HepG2 (cell line): ENCODE measurements at regions not wholly inside any gene's neighbourhood (a gene's known extent, or its start where the extent isn't known, plus 50 kb on each side); places are given as distances from the start of the nearest gene placed in this dataset.
A peak's percentile ranks its signal among the peaks of the same experiment; 100 is the strongest.

Source experiments
- EEA1 ChIP-seq: sonication (generic); formaldehyde crosslinking; IDR thresholded peaks from 2 replicates; pipeline ENCODE4 v1.5.1; 2020; ENCODE audit warnings: mild to moderate bottlenecking, missing genetic modification reagents, borderline replicate concordance
- FOSL2 ChIP-seq: sonication (generic); formaldehyde crosslinking; IDR thresholded peaks from 2 replicates; pipeline ENCODE4 v1.4.0; 2020; ENCODE audit warnings: missing genetic modification reagents
- FOXP4 ChIP-seq: sonication (generic); formaldehyde crosslinking; IDR thresholded peaks from 2 replicates; pipeline ENCODE4 v1.4.0; 2020; ENCODE audit warnings: missing genetic modification reagents
- GATAD1 ChIP-seq: IDR thresholded peaks from 2 replicates; pipeline ENCODE4 v1.6.1; 2016; ENCODE audit warnings: missing genetic modification reagents, missing compliant biosample characterization
- HOXD1 ChIP-seq: sonication (generic); formaldehyde crosslinking; IDR thresholded peaks from 2 replicates; pipeline ENCODE4 v1.5.0; 2020; ENCODE audit warnings: missing genetic modification reagents
- JUND ChIP-seq: sonication (generic); formaldehyde crosslinking; IDR thresholded peaks from 2 replicates; pipeline ENCODE4 v1.8.0; 2022; ENCODE audit warnings: mild to moderate bottlenecking, missing genetic modification reagents
- NFE2 ChIP-seq: sonication (generic); formaldehyde crosslinking; IDR thresholded peaks from 2 replicates; pipeline ENCODE4 v1.4.0; 2020; ENCODE audit warnings: missing genetic modification reagents
- PITX1 ChIP-seq: sonication (generic); formaldehyde crosslinking; IDR thresholded peaks from 2 replicates; pipeline ENCODE4 v1.5.1; 2020; ENCODE audit warnings: mild to moderate bottlenecking, missing genetic modification reagents
- SIN3B ChIP-seq: fragments of 150-350 bp; IDR thresholded peaks from 2 replicates; pipeline ENCODE4 v1.6.1; 2014; ENCODE audit warnings: low read length
- ZFP1 ChIP-seq: IDR thresholded peaks from 2 replicates; pipeline ENCODE4 v1.6.1; 2016
- ZNF292 ChIP-seq: sonication (generic); formaldehyde crosslinking; IDR thresholded peaks from 2 replicates; pipeline ENCODE4 v1.8.1; 2022; ENCODE audit warnings: mild to moderate bottlenecking, low read depth, missing genetic modification reagents, borderline replicate concordance
- ZNF562 ChIP-seq: sonication (generic); formaldehyde crosslinking; IDR thresholded peaks from 2 replicates; pipeline ENCODE4 v1.8.0; 2022; ENCODE audit warnings: missing genetic modification reagents, borderline replicate concordance
- ZNF614 ChIP-seq: IDR thresholded peaks from 2 replicates; pipeline ENCODE4 v1.6.1; 2018; ENCODE audit warnings: missing biosample characterization, missing genetic modification reagents, inconsistent platforms, borderline replicate concordance
- ZNF75D ChIP-seq: sonication (generic); formaldehyde crosslinking; IDR thresholded peaks from 2 replicates; pipeline ENCODE4 v1.8.1; 2023; ENCODE audit warnings: missing genetic modification reagents, mild to moderate bottlenecking, borderline replicate concordance
- TF ChIP-seq, protein P1 (sequence below): sonication (generic); formaldehyde crosslinking; IDR thresholded peaks from 2 replicates; pipeline ENCODE4 v1.8.1; 2023; ENCODE audit warnings: missing genetic modification reagents, inconsistent platforms, borderline replicate concordance
- TF ChIP-seq, protein P2 (sequence below), 2 experiments: IDR thresholded peaks; 2 replicates each; pipeline ENCODE4 v1.6.1; 2011 to 2012; ENCODE audit warnings: low read length in 2 of 2, borderline replicate concordance in 1 of 2, low read depth in 1 of 2, mild to moderate bottlenecking in 1 of 2, moderate library complexity in 1 of 2
- TF ChIP-seq, protein P3 (sequence below): sonication (generic); formaldehyde crosslinking; IDR thresholded peaks from 2 replicates; pipeline ENCODE4 v1.4.0; 2020; ENCODE audit warnings: missing genetic modification reagents, mild to moderate bottlenecking, borderline replicate concordance
- TF ChIP-seq, protein P4 (sequence below): sonication (generic); formaldehyde crosslinking; IDR thresholded peaks from 2 replicates; pipeline ENCODE4 v1.4.0; 2020; ENCODE audit warnings: missing genetic modification reagents, borderline replicate concordance

DNA sequence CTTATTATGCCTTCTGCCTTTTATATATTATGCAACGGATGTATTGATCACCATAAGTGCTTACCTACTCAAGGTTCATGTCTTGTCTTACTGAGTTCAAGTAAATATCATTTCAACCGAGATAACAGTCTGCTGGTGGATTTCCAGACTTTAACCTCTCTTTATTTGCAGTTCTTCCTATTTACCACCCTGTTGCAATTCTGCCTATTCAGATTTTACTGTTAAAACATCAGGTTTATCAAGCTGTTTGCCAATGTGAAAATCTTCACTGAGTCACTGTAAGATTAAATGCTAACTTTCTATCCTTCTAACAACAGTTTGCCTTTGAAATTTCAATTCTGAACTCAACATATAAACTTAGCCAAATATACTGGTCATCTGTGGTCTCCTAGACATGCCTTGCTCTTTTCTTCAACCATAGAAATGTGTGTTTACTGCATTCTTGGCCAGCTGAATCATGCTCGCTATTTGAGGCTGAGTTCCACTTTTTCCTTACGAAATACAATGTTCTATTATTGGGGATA lies 471.7 kb upstream of the RORB start (continued):
- TF ChIP-seq, protein P1, sequence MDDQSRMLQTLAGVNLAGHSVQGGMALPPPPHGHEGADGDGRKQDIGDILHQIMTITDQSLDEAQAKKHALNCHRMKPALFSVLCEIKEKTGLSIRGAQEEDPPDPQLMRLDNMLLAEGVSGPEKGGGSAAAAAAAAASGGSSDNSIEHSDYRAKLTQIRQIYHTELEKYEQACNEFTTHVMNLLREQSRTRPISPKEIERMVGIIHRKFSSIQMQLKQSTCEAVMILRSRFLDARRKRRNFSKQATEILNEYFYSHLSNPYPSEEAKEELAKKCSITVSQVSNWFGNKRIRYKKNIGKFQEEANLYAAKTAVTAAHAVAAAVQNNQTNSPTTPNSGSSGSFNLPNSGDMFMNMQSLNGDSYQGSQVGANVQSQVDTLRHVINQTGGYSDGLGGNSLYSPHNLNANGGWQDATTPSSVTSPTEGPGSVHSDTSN (CRISPR knock-in tag), result 0 out of 2 replicates have a peak, but pooled peaks have one; percentile 76
- TF ChIP-seq JUND (CRISPR knock-in tag), result peak; percentile 86
- TF ChIP-seq FOSL2, result peak; percentile 97
- no peak for TF ChIP-seq ZNF75D (CRISPR knock-in tag)
- TF ChIP-seq, protein P2, sequence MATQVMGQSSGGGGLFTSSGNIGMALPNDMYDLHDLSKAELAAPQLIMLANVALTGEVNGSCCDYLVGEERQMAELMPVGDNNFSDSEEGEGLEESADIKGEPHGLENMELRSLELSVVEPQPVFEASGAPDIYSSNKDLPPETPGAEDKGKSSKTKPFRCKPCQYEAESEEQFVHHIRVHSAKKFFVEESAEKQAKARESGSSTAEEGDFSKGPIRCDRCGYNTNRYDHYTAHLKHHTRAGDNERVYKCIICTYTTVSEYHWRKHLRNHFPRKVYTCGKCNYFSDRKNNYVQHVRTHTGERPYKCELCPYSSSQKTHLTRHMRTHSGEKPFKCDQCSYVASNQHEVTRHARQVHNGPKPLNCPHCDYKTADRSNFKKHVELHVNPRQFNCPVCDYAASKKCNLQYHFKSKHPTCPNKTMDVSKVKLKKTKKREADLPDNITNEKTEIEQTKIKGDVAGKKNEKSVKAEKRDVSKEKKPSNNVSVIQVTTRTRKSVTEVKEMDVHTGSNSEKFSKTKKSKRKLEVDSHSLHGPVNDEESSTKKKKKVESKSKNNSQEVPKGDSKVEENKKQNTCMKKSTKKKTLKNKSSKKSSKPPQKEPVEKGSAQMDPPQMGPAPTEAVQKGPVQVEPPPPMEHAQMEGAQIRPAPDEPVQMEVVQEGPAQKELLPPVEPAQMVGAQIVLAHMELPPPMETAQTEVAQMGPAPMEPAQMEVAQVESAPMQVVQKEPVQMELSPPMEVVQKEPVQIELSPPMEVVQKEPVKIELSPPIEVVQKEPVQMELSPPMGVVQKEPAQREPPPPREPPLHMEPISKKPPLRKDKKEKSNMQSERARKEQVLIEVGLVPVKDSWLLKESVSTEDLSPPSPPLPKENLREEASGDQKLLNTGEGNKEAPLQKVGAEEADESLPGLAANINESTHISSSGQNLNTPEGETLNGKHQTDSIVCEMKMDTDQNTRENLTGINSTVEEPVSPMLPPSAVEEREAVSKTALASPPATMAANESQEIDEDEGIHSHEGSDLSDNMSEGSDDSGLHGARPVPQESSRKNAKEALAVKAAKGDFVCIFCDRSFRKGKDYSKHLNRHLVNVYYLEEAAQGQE (IDR thresholded peaks at IDR 0.05; ENCODE audit: borderline replicate concordance in 1 of 2, low read depth in 1 of 2, low read length in 2 of 2), result peak in 1 of 2 experiments; percentile 59; a peak in 1 of 4 replicates
- TF ChIP-seq ZNF292 (CRISPR knock-in tag), result no peak
- TF ChIP-seq FOXP4 (CRISPR knock-in tag), result peak; percentile 92
- TF ChIP-seq, protein P3, sequence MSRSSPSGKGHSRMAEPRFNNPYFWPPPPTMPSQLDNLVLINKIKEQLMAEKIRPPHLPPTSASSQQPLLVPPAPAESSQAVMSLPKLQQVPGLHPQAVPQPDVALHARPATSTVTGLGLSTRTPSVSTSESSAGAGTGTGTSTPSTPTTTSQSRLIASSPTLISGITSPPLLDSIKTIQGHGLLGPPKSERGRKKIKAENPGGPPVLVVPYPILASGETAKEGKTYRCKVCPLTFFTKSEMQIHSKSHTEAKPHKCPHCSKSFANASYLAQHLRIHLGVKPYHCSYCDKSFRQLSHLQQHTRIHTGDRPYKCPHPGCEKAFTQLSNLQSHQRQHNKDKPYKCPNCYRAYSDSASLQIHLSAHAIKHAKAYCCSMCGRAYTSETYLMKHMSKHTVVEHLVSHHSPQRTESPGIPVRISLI, result peak; percentile 36; the same call in 1 of the 2 replicates
- no peak for TF ChIP-seq NFE2
- peak; percentile 28; the same call in 1 of the 2 replicates for TF ChIP-seq PITX1 (CRISPR knock-in tag)
- peak; percentile 78; the same call in 1 of the 2 replicates for TF ChIP-seq HOXD1 (CRISPR knock-in tag)
- TF ChIP-seq, protein P4, sequence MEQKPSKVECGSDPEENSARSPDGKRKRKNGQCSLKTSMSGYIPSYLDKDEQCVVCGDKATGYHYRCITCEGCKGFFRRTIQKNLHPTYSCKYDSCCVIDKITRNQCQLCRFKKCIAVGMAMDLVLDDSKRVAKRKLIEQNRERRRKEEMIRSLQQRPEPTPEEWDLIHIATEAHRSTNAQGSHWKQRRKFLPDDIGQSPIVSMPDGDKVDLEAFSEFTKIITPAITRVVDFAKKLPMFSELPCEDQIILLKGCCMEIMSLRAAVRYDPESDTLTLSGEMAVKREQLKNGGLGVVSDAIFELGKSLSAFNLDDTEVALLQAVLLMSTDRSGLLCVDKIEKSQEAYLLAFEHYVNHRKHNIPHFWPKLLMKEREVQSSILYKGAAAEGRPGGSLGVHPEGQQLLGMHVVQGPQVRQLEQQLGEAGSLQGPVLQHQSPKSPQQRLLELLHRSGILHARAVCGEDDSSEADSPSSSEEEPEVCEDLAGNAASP (CRISPR knock-in tag), result peak; percentile 69
- peak; percentile 37; the same call in 1 of the 2 replicates for TF ChIP-seq GATAD1
- 0 out of 2 replicates have a peak, but pooled peaks have one; percentile 33 for TF ChIP-seq ZNF614 (CRISPR knock-in tag)
- no peak for TF ChIP-seq EEA1 (CRISPR knock-in tag)
- TF ChIP-seq ZNF562, result no peak
- no peak for TF ChIP-seq SIN3B
- TF ChIP-seq ZFP1 (CRISPR knock-in tag), result 0 out of 2 replicates have a peak, but pooled peaks have one; percentile 40
